GM13976 (cell line): ENCODE measurements at regions not wholly inside any gene's neighbourhood (a gene's known extent, or its start where the extent isn't known, plus 50 kb on each side); places are given as distances from the start of the nearest gene placed in this dataset.

Source experiments
- DNase-seq: peaks from one replicate; pipeline ENCODE4 v3.0.0; 2012; ENCODE audit warnings: low spot score
- CTCF ChIP-seq: IDR thresholded peaks from 2 replicates; pipeline ENCODE4 v1.5.1; 2012; ENCODE audit warnings: borderline replicate concordance, mild to moderate bottlenecking; ENCODE audit not compliant: insufficient read depth; ENCODE audit errors: extremely low read depth, missing control alignments, control extremely low read depth
- in situ Hi-C: fragments of 300-500 bp; cut with MboI; formaldehyde crosslinking; loops from one replicate; pipeline ENCODE4 v1.12.0; 2022; ENCODE audit warnings: low sequenced_read_pairs, mixed read lengths, inconsistent platforms; ENCODE audit not compliant: unreplicated experiment

GRCh38 chr12:67039995-67040860, 228.9 kb upstream of the CAND1 start:
- TF ChIP-seq CTCF = no peak
- in situ Hi-C loops = no loop called here
- no peak for DNase-seq

- TF ChIP-seq CTCF = no peak
- in situ Hi-C loops = no loop called here
- DNase-seq = no peak
Measured at GRCh38 chr12:67040861-67041137, 228.4 kb upstream of the CAND1 start.

- in situ Hi-C loops = no loop called here
- DNase-seq = no peak
- no peak for TF ChIP-seq CTCF
Measured at GRCh38 chr12:67042697-67043131, 226.4 kb upstream of the CAND1 start.

GRCh38 chr12:67043771-67044170, 225.4 kb upstream of the CAND1 start:
- no peak for DNase-seq
- no peak for TF ChIP-seq CTCF
- in situ Hi-C loops = no loop called here

- TF ChIP-seq CTCF = no peak
- no peak for DNase-seq
- in situ Hi-C loops = no loop called here
Measured at GRCh38 chr12:67045650-67046049, 223.5 kb upstream of the CAND1 start.

- TF ChIP-seq CTCF = no peak
- in situ Hi-C loops = no loop called here
Measured at GRCh38 chr12:67046062-67046461, 223.1 kb upstream of the CAND1 start.

More at GRCh38 chr12:67046062-67046461, 223.1 kb upstream of the CAND1 start:
- no peak for DNase-seq
